Hematopoietic multipotent progenitor cell treated with erythropoietin and hydrocortisone succinate and interleukin-3 and kit ligand, for 17 days (in vitro differentiated cells): ENCODE measurements at regions not wholly inside any gene's neighbourhood (a gene's known extent, or its start where the extent isn't known, plus 50 kb on each side); places are given as distances from the start of the nearest gene placed in this dataset.

ENCODE experiments used
- DNase-seq: peaks from one replicate; pipeline ENCODE4 v3.0.0-alpha.2; 2015; ENCODE audit warnings: low spot score

DNA sequence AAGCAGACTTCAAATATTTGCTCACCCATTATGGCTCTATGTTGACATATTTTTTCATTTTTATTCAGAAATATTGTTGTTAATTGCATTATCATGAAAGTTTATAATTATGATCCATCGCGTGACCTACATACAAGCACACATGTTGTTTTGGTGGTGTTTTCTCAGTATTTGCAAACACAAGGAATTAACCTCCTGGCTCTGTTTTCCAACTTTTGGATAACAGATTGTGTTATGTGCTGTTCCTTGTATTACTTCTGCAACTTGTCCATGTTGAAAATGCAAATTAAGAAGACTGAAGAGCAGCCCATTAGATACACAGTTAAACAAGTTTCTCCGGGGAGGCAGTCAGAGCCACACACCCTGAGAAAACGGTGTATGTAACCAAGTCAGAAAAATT is 201.2 kb downstream of the SEC23A start:
- DNase-seq: no peak

DNA sequence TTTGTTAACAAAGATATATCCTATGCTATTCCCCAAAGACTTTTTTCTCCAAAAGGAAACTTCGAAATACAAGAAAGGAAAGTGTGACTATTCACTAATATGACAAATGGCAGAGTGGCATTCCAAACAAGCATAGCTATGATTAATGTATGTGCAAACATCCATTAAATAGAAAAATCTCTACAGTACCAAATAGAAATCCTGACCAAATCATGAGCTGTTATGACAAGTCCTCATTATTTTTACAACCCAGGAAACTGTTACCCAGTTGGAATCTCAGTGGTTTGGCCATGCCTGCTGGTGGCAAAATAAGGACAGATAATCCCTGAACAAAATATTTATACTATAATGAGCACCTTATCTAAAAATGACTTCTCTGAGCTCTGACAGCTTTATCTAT is 202.1 kb downstream of the SEC23A start:
- no peak for DNase-seq

DNA sequence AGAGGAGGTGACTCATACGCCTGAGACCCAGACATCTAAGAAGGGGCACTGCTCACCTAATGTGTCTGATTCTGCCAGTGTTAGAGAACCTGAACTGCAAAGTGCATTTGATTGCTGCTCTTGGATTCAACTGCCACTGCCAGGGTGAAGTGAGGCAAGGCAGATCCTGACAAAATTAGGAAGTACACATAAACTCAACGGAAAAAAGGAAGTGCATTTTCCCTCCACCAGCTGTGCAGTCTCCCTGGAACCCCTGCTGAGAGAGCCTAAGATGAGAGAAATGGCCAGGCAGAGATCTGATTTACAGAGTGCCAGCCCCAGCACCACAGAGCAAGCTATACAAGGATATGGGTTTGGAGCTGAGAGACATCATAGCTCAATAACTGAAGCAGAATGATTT is 215.3 kb downstream of the SEC23A start:
- no peak for DNase-seq

DNA sequence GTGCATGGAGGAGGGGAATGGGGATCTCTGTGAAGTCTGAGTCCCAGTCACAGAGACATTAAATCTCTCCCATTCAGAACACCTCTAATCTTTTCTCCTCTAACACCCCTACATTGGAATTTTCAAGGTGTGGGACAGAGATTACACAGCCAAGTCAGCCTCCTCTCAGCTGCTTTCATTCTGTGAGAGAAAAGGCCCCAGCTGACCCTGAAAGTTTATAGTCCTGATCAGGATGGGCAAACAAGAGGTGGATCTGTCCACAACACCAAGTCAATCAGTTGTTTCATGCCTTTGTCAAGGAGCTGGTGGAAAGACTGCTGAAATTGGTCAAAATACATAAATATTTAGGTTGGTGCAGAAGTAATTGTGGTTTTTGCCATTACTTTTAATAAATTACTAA is 218.9 kb downstream of the SEC23A start:
- DNase-seq: no peak

DNA sequence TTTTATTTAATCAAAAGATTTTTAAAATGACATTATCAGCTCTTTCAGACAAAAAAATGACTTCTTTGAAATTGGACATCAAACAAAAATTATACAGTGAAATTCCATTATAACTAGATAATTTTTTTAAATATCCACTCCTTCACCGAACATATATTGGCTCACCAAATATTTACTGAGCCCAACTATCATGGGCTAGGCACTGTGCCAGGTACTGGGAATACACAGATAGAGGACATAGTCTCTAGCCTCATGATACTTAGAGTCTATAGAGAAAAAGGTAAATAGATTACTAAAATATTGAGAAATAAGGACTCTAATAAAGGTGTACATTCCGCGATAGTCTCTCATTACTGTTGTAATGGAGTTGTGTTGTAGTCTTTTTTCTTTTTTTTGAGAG is 219.9 kb downstream of the SEC23A start:
- no peak for DNase-seq

DNA sequence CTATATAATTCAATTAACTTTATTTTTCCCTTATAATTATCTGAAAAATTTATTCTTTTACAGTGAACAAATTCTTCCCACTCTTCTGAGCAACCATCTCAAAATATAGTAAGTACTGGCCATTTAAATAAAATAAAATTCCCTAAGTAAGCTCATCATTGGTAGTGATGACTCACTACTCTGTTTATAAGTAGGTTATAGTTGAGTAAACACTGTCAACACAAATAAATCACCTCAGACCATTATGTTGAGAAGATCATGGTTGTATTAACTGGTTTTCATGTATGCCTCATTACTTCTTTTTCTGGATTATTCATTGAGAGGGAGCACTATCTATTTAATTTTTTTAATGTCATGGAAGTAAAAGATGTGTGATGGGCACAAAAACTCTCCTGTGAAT is 220.5 kb downstream of the SEC23A start:
- no peak for DNase-seq

DNA sequence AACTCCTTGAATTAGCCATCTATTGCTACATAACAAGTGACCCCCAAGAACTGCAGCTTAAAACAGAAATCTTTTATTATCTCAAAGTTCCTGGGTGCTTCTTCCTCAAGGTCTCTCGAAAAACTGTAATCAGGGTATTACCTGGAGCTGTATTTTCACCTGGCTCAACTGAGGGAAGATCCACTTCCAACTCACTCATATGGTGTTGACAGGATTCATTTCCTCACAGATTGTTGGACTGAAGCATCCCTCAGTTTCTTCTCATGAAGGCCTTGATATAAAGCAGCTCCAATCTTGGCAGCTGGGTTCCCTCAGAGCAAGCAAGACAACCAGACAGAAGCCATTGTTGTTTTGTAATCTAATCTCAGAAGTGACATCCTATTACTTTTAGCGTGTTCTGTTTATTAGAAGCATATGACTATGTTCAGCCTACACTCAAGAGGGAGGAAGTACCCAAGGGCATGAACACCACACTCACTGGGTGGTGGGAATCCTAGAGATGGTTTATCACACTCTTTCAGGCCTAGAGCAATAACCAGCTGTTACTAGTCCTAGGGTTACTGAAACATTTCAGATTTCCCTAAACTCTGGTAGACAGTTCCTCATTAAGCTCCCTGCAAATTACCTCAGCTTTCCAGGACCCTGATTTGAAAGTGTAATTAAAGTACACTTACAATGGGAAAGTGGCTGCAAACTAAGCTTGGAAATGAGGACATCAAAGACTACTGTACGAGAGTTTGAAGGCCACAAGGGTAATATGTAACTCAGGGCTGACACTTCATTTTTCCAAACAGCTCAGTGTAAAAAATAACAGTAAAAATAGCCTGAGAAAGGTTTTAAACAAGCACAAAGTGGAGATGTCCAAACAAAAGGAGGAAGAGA is 222.2 kb downstream of the SEC23A start:
- DNase-seq: no peak

DNA sequence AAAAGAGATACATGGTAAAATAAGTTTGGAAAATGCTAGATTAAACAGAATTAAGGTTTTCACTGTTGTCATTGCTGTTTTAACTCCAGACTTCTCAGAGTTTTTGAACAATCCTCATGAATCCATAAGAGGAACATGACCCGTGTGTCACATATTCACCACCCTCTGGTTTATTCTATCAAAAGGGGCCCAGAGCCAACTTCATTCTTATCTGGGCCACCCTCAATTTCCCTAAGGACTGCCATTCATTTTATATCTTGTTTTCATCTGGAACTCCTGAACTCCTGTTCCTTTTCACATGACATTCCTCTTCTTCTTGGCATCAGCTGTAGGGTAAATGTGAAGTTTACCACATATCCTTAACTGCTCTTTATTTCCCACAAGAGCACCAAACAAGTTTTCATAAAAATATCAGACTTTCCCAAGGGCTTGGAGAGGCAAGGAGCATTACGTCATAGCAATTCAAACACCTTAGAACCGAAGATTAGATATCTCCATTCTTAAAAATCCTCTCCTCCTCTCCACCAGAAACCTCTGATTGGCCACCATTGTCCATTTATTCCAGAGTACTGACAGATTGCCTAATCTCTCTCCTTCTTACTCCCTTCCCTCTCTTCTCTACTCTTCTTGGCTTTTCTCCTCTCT is 225.2 kb downstream of the SEC23A start:
- no peak for DNase-seq

DNA sequence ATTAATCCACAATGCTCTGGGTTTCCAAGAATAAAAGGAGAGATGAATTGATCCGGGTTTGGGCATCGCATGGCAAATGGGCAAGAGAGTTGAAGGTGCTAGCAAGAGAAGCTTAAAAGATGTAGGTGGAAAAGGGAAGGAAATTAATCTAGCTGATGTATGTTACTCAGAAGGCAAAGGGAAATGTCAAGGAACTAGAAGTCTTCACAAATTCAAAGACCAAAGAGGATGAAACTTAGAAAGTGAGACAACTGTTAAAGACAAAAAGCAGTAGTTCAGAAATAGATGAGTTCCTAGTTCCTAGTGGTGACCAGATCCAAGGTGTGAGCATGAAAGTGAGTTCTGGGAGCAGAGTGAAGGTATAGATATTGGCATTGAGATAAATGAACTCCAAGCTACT is 228.3 kb downstream of the SEC23A start:
- DNase-seq: no peak

DNA sequence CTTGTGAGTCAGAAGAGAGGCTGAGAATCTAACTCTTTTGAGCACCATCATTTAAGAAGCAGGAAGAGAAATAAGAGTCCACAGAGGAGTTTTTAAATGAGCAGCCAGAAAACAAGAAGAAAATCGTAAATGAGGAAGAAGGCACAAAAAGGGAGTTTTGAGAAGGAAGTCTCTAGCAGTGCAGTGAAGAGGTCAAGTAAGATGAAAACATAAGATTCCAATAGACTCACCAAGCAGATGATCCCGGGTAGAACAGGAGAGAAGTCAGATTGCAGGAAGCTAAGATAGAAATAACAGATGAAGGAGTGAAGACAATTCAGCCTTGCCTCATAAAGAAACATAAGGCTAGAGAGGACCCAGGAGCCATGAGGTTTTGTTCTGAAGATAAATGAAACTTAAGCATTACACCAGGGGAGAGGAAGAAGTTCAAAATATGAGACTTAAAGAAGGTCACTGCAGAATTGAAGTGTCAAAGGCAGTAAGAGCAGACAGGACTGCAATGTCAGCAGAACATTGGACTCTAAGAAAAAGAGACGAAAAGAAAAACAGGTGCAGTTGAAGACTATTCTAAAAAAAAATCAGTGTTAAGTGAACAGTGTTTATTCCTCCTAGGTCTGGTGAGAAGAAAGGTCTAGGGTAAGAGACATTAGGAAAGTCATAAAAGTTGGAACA is 229.0 kb downstream of the SEC23A start:
- no peak for DNase-seq

DNA sequence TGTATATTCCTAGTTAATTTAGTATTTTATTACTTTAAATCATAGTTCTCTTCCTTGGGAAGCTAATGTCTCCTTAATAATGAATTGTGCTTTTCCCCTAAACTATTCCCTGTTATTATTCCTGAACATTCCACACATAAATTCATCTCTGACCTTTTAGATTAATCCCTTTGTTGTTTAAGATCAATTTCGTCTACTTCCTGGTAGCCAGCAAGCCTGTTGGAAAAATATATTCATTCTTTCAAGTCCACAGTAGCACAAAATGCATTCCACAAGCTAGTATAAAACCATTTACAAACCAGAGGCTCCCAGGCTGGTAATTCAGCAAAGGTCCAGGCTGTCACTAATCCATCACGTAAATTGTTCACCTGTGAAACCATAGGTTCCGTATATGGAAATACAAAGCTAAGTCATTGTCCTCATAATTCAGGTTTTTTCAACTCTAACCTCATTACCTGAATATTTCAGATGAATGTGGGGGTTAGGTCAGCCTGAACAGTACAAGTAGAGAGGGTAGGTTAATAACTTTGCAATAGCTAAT is 232.7 kb downstream of the SEC23A start:
- no peak for DNase-seq

DNA sequence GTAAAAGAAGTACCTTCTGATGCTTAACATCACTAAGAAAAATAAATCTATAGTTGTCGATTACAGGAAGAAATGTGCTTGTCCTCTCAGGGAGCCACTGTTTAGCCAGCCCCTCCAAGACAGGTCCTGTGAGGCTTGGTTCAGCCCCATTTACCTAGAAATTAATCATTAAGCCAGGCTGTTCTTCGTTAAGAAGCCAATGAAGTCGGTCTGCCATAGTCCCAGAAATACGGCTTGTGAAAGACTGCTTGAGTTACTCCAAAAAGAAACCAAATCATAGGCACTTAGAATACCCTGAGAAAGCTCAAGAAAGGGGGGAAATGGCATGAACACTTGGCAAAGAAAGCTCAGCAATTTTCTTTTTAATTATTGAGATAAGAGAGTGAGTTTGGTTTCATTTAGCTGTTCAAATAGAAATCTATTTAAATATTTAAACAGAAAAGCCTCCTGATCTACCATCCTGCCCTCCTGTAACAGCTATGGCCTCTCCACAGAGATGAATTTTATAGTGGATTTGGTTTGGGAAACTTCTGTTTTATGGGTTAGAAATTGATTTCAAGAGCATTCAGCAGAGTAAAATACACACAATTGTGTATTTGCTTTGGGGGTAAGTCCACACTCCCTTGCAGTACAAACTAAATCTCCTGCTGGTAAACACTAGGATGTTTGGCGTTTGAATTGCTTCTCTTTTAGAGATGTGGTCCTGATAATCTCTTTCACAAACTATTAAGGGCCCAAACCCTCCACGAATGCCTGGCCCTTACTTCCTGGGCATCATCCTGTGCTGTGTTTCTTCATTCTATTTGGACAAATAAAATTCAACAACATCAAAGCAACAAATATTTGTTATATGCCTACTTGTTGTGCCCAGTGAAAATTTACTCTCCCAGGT is 234.4 kb downstream of the SEC23A start:
- DNase-seq: no peak

DNA sequence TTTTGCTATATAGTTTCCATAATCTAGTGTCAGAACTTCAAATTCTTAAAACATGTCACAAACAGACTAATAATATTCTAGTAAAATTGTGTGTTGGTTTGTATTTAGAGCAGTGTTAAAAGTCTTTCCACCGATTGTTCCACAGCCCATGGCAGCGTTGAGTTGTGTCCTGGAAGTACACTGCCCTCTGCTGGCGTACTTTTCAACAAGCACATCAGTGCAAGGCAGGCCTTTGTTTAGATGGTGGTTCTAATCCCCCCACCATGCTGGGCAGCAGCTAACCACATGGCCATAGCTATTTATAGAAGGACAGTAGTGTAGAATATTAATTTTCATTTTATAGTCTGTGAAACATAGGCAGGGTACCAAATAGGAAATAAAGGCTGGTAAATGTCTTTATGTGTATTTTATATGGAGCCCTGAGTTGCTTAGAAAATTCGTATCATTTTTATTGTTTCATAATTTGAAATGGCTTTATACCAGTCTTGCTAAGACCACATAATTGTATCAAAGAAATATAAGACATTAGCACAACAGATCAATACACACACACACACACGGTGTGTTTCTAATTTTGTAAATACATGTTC is 235.4 kb downstream of the SEC23A start:
- DNase-seq: peak; percentile 39

DNA sequence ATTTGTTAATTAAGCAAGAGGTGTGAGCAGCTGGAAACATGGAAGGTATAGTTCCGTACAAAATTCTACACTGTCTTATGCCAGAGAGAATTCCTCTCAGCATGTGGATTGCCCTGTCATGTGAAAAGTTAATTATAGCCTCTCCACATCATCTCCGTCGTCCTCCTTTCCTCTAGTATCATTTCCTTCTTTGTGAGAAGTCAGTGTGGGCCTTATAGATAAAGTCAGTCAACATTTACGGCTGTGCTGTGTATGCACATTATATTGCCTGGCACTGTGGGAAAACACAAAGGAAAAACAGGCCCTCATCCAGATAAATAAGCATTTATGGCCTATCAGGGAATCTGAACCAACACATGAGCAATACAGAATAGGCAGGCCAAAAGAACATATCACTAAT is 236.6 kb downstream of the SEC23A start:
- no peak for DNase-seq

DNA sequence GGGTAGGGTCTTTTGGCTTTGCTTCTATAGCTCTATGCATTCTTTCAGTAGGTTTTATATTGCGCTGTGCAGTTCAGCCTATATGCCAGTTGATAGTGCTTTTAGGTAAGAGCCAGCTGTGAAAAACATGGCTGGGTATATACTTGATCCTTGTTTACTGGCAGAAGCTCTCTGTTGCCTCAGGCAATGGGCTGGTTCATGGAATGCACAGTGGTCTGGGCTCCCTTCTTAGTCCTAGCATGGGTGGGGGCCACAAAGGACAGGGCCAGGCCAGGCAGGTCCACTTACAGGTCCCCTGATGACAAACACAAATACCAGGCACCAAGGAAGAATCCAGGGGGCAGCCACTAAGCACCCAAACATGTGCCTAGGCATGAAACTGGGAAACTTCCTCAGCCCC is 240.7 kb downstream of the SEC23A start:
- DNase-seq: no peak

DNA sequence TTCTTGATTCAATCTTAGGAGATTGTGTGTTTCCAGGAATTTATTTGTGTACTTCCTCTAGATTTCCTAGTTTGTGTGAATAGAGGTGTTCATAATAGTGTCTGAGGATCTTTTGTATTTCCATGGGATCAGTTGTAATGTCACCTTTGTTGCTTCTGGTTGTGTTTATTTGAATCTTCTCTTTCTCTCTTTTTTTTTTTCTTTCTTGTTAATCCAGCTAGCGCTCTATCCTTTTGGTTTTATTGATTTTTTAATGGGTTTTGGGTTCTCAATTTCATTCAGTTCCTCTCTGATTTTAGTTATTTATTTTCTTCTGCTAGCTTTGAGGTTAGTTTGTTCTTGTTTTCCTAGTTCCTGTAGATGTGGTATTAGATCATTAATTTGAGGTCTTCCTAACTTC is 242.5 kb downstream of the SEC23A start:
- DNase-seq: no peak

DNA sequence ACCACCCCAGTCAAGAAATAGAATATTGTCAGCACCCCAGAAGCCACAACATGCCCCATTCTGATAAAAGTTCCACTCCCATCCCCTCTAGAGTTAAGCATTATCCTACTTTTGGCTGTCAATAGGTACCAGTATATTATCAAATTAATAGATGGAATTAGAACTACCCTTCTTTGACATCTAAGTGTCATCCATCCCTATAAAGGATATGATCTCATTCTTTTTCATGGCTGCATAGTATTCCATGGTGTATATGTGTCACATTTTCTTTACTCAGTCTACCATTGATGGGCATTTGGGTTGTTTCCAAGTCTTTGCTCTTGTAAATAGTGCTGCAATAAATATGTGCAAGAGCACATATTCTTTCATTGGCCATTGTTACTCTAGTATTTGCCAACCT is 246.2 kb downstream of the SEC23A start:
- DNase-seq: no peak

DNA sequence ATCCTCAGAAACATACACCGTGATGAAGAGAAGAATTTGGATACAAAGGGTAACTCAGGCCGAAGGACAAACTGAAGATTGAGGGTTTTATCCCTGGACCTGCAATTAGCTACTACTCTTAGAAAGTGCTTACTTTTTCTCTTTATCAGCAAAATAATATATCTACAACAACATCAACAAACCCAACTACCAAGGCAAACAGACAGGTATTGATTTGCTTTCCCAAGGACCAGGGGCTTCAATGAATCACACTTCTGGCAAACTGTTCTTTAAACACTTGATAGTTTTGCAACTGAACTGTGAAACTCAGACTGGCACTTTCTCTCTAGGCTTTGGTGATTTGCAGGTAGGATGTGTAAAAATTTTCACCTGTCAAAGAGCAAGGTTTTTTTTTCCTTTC is 247.5 kb downstream of the SEC23A start:
- DNase-seq: no peak

DNA sequence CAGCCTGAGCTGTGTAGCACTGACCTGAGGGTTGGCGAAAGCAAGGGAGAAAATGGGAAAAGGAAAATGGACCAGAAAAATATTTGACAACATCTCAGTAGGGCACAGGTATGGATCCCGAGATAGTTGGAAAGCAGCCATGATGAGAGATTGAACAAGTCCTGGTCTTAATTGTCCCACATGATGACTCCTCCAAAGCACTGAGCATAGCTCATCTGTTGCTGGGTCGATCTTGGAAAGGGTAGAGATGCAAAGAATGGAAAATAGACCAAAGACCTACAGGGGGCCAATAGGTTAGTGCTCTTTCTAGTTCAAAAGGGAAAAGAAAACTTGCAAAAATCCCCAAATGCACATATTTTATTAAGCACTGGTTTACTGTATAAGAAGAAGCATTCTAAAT is 251.9 kb downstream of the SEC23A start:
- DNase-seq: no peak

DNA sequence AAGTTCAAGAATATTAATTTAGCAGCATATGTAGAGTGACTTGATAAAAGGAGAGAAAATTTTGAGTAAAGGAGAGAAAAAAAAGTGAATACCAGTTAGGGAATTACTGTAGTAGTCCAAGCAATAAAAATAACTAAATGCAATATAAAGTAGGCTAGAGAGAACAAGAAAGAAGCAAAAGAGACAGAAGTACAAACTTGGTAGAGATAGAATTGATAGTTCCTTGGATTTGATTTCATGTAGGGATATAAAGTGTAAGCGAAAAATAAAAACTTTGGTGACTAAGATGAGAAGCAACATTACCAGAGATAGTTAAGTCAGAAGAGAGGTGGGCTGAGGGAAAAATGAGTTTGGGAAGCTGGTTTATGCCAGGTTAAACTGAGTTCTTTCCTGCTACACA is 252.4 kb downstream of the SEC23A start:
- DNase-seq: no peak

DNA sequence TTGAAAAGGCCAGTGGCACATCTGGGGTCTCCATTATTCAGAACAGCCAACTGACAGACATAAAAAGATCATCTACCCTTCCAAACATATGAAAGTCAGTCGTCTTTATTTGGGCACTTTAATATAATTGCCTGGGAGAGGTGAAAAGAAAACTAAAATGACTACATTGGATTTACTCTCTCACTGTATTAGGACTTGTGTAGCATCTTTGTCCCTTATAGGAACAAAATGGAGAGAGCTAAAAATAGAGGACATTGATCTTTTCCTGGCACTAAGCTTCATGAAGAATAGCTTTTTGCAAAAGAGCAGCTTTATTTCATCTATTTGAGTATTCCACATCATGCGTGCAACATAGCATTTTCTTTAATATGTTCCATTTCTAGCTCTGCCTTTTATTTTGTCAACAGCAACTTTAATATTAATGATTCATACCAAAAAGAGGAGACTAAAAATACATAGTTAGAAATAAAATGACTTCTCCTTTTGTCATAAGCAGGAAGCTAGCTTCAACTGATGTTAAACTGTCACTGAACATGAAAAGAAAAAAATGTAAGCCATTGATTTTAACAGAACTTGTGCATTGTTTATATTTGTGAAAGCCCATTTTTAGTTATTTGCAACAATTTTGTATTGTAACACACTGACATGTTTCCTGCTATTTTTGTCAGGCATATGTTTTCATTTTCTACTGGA is 254.6 kb downstream of the SEC23A start:
- DNase-seq: no peak
